ENCODE measurements at regions not wholly inside any gene's neighbourhood (a gene's known extent, or its start where the extent isn't known, plus 50 kb on each side); places are given as distances from the start of the nearest gene placed in this dataset.

GRCh38 chr5:149437391-149438040 lies 58.4 kb upstream of the IL17B start:
- DNase-seq = no peak
- Histone ChIP-seq H3K27ac (no peak overlapping the region), H3K4me1 (peaks cover 0 to 22% (median 1%) of the 10 kb centered on the region in 4 donors), H3K27me3 (no peaks in the 10 kb centered on the region), H3K9me3 (no peaks in the 10 kb centered on the region), H3K36me3 (no peaks in the 10 kb centered on the region), H3K4me3 (no peak overlapping the region)
- TF ChIP-seq CTCF (IDR thresholded peaks at IDR 0.05) (no peak), POLR2A (IDR thresholded peaks at IDR 0.05) (no peak)

GRCh38 chr5:149435660-149436059 lies 56.6 kb upstream of the IL17B start:
- Histone ChIP-seq H3K4me1 (peaks cover 0 to 11% (median 1%) of the 10 kb centered on the region in 4 donors), H3K27ac (peak overlapping the region in 1 of 4 donors; percentile 14), H3K4me3 (no peak overlapping the region), H3K36me3 (no peaks in the 10 kb centered on the region), H3K27me3 (no peaks in the 10 kb centered on the region), H3K9me3 (no peaks in the 10 kb centered on the region)
- no peak for DNase-seq
- TF ChIP-seq POLR2A (IDR thresholded peaks at IDR 0.05) (no peak), CTCF (IDR thresholded peaks at IDR 0.05) (no peak)

- no peak overlapping the region for H3K4me3 ChIP-seq
- H3K27me3 ChIP-seq = no peaks in the 10 kb centered on the region
- no peak for DNase-seq
- peaks cover 0 to 11% (median 0%) of the 10 kb centered on the region in 4 donors for H3K4me1 ChIP-seq
- H3K9me3 ChIP-seq = no peaks in the 10 kb centered on the region
- TF ChIP-seq CTCF (IDR thresholded peaks at IDR 0.05) (no peak), POLR2A (IDR thresholded peaks at IDR 0.05) (no peak)
- H3K27ac ChIP-seq = peak overlapping the region in 1 of 4 donors; percentile 90
- H3K36me3 ChIP-seq = no peaks in the 10 kb centered on the region
Measured at GRCh38 chr5:149435015-149435376, 55.9 kb upstream of the IL17B start.

- no peaks in the 10 kb centered on the region for H3K9me3 ChIP-seq
- H3K27me3 ChIP-seq = no peaks in the 10 kb centered on the region
- peak in 2 of 3 donors; percentile 40 to 82 for DNase-seq
- no peaks in the 10 kb centered on the region for H3K36me3 ChIP-seq
- H3K27ac ChIP-seq = peak overlapping the region in 3 of 4 donors; percentile 10 to 90 (median 49)
- H3K4me3 ChIP-seq = no peak overlapping the region
- peaks cover 0 to 5% (median 0%) of the 10 kb centered on the region in 4 donors for H3K4me1 ChIP-seq
- TF ChIP-seq POLR2A (IDR thresholded peaks at IDR 0.05) (no peak), CTCF (IDR thresholded peaks at IDR 0.05) (peak; percentile 33 to 72 (median 66))
Measured at GRCh38 chr5:149434162-149435014, 55.3 kb upstream of the IL17B start.

GRCh38 chr5:149433524-149434131 lies 54.5 kb upstream of the IL17B start:
- H3K9me3 ChIP-seq = no peaks in the 10 kb centered on the region
- no peaks in the 10 kb centered on the region for H3K27me3 ChIP-seq
- DNase-seq = no peak
- H3K4me1 ChIP-seq = peaks cover 0 to 4% (median 0%) of the 10 kb centered on the region in 4 donors
- TF ChIP-seq POLR2A (IDR thresholded peaks at IDR 0.05) (no peak), CTCF (IDR thresholded peaks at IDR 0.05) (no peak)
- H3K4me3 ChIP-seq = no peak overlapping the region
- peak overlapping the region in 2 of 4 donors; percentile 49 to 90 for H3K27ac ChIP-seq
- H3K36me3 ChIP-seq = peaks cover 0 to 7% (median 0%) of the 10 kb centered on the region in 3 donors
